ENCODE measurements at regions not wholly inside any gene's neighbourhood (a gene's known extent, or its start where the extent isn't known, plus 50 kb on each side); places are given as distances from the start of the nearest gene placed in this dataset.
A peak's percentile ranks its signal among the peaks of the same experiment; 100 is the strongest.
"Not testable (repeated sequence)": the region's sequence is repeated elsewhere in the genome, so short reads cannot be mapped to it uniquely, and the experiment has no call there.

DNA sequence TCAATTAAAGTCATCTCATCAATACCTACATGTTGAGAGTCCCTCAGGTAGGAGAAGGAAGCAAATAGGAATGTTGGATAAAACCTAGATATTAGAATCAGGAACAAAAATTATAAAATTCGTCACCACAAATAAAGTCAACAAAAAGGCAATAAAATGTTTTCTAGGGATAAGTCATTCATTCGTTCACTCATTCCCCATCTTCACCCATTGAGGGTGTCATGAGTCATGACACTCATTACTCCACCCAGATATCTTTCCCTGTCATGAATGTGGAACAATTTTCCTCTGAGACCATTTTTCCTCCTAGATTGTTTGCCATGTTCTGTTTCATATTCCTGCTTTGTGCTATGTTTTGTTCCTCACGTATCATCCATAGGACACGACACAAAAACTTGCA is 50.9 kb upstream of the OLIG3 start:
- DNase-seq (ENCODE audit: low read depth) = no peak

DNA sequence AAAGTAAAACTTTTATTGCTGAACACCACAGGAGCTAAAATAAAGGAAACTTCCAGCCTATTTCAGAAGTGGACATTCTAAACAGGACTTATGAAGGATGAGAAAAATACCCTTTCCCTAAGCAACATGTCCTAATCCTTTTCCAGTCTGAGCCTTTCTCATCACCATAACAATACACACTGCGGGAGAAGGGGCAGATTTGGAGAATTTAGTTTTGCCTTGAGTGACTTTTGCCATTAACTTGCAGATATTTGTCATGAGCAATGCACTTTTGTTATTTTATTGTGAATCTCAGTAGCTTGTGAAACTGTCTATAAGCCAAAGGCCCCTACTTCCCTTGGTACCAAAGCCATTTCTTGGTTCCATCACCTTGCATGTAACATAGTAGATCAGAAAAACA is 53.0 kb upstream of the OLIG3 start:
- no peak for DNase-seq (ENCODE audit: low read depth)

DNA sequence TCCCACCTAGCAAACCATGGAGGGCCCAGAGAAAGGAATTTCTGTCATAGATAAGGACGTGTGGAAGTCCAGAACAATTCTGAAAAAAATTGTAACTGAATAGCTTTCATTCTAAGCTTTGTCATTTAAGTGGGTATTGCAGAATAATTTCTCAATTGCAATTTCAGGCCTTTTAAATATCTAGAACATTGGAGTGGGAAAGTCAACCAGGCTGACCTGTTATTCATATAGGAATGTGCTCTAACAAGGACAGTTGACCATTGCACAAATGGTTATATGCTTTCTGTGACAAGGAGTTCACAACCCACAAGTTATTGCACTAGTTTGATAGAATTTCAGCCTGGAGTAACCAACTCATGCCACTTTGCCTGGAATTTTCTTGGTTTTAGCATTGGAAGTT is 53.4 kb upstream of the OLIG3 start:
- no peak for DNase-seq (ENCODE audit: low read depth)

DNA sequence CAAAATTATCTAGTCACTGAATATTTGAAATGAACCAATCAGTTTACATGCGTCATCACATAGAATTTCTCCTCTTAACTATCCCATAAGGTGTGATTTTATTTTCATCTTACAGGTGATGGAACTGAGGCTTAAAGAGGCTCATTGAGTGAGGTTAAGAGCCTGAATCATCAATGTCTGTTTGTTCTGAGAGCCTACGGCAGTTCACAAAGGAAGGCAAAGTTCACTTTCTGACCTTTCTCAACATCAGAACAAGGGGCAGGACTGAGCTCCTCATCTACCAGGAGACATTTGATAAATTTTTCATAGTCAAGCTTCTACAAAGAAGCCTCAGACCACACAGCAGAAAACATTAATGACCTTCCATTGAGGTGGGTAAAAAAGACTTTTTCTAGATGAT is 54.9 kb upstream of the OLIG3 start:
- no peak for DNase-seq (ENCODE audit: low read depth)

DNA sequence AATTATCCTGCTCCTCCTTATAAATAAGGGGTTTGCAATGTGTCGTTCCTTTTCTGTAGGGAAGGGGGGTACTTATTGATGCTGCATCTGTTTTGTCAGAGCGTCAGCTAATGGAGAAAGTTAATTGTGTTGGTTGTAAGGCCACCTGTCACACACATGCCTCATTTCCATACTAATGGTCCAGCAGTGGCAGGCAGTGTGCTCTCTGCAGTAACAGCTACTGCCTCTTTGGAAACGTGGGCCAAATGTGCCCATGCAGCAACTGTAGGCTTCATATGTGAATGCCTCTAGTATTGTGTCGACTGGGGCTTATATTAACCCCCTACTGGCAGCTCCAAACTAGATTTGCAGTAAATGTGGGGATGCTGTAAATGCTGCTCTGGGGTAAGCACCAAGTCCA is 56.3 kb upstream of the OLIG3 start:
- DNase-seq (ENCODE audit: low read depth) = no peak

DNA sequence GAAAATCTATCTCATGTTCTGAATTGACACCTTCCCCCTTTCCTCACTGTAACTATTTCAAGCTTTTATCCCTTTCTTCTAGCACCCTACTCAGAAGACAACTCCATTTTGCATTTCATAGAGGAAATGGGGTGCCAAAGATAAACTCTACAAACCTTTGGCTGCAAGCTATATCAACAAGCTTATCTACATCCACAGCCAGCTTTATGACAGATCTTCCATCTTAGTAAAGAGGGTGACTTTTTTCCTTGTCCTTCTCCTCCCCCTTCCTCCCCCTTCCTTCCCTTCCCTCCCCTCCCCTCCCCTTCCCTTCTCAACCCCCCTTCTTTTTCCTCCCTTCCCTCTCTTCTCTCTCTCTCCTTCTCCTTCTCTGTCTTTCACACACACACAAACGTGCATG is 58.0 kb upstream of the OLIG3 start:
- no peak for DNase-seq (ENCODE audit: low read depth)

DNA sequence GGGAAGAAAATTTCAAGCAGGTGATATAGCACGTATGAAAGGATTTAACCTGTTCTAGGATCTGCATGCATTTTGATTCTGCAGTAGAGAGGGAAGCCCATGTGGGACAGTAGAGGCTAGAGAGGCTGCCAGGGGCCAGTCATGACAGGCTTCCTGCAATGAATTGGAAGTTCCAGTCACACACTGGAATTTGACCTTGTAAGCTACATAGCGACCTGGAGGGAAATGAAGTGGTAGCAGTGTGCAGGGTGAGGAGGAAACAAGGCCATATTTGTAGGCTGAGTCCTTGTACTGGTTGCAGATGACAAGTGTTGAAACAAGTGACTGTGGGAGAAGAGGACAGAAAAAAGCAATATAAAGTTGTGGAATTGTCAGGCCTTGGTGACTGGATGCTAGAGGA is 58.6 kb upstream of the OLIG3 start:
- no peak for DNase-seq (ENCODE audit: low read depth)

DNA sequence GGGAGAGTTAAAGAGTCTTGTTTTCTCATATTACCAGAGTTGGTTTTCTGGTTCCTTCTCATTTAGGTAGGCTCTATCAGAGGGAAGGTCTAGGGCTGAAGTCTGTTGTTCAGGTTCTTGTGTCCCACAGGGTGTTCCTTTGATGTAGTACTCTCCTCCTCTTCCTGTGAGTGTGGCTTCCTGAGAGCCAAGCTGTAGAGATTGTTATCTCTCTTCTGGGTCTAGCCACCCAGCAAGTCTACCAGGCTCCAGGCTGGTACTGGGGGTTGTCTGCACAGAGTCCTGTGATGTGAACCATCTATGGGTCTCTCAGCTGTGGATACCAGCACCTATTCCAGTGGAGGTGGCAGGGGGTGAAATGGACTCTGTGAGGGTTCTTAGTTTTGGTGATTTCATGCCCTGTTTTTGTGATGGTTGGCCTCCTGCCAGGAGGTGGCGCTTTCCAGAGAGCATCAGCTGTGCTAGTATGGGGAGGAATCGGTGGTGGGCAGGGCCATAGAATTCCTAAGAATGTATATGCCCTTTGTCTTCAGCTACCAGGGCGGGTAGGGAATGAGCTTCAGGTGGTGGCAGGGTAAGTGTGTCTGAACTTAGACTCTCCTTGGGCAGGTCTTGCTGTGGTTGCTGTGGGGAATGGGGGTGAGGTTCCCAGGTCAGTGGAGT is 65.5 kb upstream of the OLIG3 start:
- DNase-seq (ENCODE audit: low read depth) = not testable (repeated sequence)

DNA sequence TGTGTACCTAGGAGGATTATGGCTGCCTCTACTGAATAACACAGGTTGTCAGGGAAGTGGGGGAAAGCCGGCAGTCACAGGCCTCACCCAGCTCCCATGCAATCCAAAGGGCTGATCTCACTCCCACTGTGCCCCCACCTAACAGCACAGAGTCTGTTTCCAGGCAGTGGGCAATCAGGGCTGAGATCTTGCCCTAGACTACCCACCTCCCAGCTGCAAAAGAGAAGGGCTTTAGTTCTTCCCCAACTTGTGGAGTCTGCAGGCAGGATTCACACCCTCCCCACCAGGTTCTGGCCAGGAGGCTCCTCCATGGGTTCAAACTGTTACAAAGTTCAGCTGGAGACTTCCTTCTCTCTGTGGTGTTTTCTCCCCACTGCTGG is 66.0 kb upstream of the OLIG3 start:
- no peak for DNase-seq (ENCODE audit: low read depth)

DNA sequence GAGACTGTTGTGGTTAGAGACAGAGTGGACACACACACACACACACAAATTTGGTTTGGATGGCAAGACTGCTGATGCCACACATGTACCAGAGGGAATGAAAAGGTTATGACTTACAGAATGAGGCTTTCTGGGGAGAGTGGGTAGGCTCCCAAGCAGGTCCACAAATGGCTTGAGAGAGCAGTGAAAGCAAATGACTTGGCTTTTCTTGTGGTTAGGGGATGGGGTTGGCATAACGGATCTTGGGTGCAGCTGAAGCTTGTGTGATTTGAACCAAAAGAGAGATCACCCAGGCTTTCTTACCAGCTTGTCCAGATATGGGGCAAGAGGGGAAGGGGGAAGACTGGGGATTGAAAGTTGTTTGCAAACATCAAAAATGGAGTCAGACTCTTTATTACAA is 73.9 kb upstream of the OLIG3 start:
- no peak for DNase-seq (ENCODE audit: low read depth)

DNA sequence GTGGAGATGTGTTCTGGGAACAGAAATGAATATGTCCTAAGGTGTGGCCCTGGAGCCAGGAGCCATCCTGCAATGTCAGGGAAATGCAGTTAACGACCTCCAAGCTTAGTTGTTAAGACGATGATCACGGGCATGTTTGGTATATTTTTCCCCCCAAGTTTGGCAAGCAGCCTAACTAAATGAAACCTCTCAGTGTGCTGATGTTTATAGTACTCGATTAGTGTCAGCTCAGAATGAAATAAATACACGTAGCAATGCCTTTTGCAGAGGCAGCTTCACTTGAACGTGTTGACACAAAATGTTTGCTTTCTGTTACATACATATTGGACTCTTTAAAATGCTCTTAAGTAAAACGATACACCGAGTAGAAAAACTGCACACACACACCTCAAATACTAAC is 76.2 kb upstream of the OLIG3 start:
- DNase-seq (ENCODE audit: low read depth) = no peak

DNA sequence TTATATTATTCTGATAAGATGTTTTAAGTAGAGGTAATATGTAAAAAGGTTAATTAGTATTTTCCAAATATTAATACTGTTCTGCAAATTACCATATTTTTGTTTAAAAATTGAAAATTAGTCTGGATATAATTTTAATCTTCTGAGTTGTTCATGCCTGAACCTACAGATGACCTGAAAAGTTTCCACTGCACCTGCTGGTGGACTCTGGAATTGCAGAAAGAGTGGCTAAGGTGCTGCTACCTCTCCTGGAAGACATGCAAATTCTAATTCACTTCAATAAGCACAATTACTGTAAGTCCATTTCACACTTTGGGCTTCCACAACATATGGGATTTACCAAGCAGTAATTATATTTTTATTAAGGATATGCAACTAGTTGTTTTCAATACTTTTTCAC is 77.7 kb upstream of the OLIG3 start:
- DNase-seq (ENCODE audit: low read depth) = peak; percentile 1

DNA sequence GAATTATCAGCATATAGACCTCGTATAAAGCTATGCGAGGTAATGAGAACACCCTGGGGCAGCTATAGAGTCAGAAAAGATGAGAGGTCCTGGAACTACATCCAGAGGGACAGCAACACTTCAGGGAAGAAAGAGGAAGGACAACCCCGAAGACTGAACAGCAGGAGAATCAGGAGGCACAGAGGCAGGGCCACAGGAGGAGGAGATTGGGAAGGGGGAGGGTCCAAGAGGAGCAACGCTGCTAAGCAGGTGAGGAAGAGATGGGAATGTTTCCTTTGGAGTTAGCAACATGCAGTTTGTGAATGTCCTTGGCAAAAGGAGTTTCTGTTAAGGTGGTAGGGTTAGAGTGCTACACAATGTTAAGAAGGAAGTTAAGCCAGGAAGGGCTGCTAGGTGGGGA is 79.5 kb upstream of the OLIG3 start:
- DNase-seq (ENCODE audit: low read depth) = no peak

DNA sequence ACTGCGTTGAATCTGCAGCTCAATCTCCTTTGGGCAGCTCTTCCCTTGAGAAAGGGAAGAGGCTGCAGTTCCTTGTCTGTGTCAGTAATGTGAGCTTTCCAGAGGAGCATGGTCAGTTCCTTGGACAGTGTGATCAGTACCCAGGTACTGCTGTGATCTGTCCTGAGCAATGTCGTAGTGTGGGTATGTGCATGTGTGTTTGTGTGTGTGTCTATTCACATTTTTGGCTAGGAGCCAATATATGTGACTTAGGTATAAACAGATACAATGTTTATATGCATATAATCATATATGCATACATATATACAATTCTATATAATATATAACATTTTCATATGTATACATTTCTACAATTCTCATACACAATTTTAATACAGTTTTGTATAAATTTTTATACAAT is 85.4 kb upstream of the OLIG3 start:
- DNase-seq (ENCODE audit: low read depth) = no peak

DNA sequence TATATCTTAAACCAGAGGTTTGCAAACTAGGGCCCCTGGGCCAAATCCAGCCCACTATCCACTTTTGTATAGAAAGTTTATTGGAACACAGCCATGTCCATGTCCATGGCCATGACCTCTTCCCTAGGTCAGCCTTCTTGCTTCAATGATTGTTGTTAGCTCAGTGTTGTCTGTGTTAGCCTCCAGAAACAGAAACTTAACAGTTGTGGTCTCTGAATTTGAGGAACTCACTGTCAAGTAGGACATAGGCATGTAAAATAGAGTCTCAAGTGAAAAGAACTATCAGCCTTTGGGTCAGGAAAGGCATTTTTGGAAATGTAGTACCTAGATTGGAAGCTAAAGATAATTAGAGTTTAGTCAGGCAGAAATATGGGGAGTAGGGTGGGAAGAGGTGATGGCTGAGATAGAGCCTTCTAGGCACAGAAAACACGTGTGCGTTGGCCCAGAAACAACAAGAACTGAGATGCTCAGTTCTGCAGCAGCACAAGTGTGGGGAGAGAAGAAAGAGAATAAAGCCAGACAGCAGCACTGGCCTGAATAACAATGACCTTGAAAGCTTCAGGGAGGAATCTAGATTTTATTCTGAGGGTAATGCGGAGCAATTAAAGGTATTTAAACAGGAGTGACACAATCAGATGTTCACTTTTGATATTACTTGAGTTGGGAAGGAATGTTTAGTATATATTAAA is 87.0 kb upstream of the OLIG3 start:
- DNase-seq (ENCODE audit: low read depth) = no peak

DNA sequence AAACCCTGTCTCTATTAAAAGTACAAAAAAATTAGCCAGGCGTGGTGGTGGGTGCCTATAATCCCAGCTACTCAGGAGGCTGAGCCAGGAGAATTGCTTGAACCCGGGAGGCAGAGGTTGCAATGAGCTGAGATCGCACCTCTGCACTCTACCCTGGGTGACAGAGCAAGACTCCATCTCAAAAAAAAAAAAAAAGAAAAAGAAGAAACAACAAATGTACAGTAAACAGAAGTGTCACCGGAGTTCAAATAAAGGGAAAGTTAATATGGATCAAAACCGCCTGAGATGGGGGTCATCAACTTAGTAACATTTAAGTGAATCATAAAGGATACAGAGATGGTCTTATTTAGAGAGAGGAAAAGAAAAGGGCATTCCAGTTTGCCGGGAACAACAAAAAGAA is 89.3 kb upstream of the OLIG3 start:
- DNase-seq (ENCODE audit: low read depth) = not testable (repeated sequence)

DNA sequence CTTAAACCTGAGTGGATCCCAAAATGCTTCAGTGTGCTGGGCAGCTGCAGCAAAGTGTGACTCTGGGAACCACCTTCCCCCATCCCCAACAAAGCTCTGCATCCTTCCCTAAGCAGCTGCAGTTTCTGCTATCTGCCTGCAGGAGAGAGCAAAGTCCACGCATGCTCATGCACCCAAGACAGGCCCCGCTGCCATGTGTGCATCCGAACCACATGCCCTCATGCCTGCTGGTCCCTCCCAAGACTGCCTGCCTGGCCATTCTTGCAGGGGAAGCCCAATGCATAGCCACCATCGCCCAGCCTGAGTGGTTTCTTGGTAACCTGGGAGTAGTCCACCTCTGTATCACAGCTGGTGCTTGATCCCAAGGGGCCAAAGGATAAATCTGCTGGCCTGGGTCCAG is 94.3 kb upstream of the OLIG3 start:
- no peak for DNase-seq (ENCODE audit: low read depth)

DNA sequence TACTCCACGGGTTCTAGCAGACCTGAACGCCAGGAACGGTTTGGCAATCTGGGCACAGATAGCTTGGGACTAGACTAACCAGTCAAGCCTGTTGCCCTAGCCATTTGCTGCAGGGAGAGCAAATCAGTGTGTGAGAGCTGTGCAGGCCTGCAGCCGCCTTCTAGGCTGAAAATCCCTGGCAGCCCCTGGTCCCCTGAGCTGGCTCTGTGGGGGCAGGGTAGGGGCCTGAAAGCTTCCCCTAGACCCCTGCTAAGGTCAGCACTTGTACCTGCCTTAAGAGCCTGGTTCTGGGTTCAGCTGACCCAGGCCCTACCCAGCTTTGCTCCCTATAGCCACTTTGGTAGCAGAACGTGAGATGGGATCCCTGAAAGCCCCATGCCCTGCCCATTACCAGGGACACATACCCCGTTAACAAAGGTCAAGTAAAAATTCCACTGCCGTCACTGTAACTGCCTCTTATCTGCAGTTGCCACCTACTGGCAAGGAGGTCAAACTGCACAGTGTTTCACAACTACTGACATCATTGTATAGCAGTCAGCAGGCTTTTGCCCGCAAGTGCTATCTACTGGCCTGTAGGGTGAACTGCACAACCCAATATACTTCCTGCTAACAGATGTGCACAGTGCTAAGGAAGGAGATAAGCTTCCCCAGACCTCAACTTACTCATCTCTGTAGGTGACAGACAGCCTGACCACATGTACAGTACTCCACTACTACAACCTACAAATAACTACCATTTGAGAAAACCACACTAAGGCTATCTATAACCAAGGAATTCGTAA is 95.1 kb upstream of the OLIG3 start:
- DNase-seq (ENCODE audit: low read depth) = peak; percentile 1

DNA sequence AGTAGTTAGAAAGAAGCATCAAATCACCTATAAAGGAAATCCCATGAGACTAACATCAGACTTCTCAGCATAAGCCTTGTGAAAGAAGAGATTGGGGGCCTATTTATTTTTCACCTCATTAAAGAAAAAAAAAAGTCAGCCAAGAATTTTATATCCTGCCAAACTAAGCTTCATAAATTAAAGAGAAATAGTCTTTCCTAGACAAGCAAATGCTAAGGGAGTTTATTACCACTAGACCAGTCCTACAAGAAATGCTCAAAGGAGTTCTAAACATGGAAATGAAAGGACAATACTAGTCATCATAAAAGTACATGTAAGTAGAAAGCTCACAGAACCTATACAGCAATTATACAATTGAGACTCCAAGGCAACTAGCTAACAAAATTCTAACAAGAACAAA is 96.5 kb upstream of the OLIG3 start:
- no peak for DNase-seq (ENCODE audit: low read depth)

DNA sequence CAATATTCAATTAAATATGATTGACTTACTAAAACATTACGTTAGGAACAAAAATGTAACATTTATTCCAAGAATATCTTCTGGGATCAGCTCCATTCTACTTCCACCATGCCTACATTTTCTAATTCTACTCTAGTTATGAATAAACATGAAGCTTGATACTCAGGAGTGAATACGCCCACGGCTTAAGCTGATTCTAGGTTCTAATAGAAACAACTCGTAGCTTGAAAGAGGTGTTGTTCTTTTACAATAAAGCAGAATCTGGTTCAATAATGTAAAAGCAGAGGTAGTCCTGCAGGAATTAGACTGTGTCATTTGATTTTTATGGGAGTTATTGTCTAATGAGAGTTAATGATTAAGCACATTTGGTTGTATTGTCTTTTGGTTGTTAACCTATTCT is 107.3 kb upstream of the OLIG3 start:
- no peak for DNase-seq (ENCODE audit: low read depth)

DNA sequence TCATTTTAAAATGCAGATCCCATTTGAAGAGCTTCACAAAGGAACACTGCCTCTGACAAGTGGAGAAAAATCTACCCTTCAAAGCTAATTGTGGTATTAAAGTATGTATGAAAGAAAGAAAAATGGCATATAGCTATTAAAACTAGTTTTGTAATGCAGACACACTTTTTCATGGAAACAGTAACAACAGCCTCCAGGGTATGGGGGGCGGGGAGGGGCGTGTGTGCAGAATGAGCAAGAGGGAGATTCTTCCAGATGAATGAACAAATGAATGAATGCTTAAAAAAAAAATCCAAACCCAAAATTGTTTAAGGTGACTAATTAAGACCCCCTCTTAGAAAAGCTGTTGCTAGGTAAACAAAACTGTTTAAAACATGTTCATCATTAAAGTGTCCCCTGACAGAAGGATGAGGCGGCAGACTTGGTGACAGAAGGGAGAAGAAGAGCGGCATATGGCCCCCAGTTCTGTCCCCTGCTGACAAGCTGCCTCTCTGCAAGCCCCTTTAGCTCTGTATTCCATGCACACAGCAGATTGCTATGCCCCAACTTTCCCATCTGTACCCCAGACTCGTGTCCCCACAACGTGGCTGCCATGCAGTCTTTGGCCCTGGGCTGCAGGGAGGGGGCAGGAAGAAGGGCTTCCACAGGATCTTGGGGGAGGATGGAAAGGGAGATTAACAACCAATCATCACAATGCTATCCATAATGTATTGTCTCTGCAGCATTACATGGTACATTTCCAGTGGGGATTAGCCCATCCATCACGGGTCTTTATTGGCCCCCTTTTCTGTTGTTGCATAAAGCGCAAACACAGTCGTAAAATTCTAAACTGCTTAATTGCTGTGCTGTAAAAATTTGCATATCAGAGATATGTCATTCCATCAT is 108.4 kb upstream of the OLIG3 start:
- DNase-seq (ENCODE audit: low read depth) = no peak

DNA sequence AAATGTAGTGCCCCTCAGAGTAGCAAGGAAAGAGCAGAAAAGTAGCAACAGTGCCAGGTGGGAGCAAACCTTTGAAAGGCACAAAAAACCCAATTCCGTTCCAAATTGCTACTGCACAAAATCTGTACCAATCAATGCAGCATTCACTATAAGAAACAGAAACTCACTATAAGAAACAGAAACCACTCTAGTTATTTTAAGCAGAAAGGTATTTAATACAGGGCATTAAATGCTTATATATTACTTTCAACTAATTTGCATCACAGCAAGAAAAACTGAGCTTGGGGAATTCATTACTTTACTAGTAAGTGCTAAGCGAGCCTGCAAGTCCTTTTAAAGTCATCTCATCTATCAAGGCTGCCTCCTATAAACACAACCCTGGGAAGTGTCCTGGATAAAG is 116.5 kb upstream of the OLIG3 start:
- no peak for DNase-seq (ENCODE audit: low read depth)

DNA sequence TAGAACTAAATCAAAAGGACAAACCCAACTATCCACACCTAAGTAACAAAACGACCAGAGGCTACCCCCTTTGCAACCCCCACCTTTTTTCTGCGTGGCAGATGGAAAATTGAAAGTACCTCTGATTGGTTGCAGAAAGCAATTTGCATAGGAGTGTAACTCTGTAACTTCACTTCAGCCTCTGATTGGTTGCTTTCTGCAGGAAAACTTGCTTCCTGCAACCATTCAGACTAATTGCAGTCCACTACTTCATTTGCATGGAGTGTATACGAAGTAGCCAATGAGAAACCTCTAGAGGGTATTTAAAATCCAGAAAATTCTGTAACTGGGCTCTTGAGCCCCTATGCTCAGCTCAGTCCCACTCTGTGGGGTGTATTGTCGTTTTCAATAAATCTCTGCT is 129.1 kb upstream of the OLIG3 start:
- DNase-seq (ENCODE audit: low read depth) = no peak

Data from stromal cell of bone marrow (primary cell).